ENCODE measurements at regions not wholly inside any gene's neighbourhood (a gene's known extent, or its start where the extent isn't known, plus 50 kb on each side); places are given as distances from the start of the nearest gene placed in this dataset.

- TF ChIP-seq REST (IDR thresholded peaks at IDR 0.05; ENCODE audit: unreplicated experiment) (no peak), ZNF114 (CRISPR knock-in tag; IDR thresholded peaks at IDR 0.05) (no peak), NANOG (IDR thresholded peaks at IDR 0.05; ENCODE audit: borderline replicate concordance) (no peak), ZNF331 (CRISPR knock-in tag; IDR thresholded peaks at IDR 0.05; ENCODE audit: low read depth) (no peak)
These were observed 90.5 kb upstream of the TMEM106B start (continued) for GRCh38 chr7:12120632-12121031.

GRCh38 chr7:12123172-12123571 is 87.9 kb upstream of the TMEM106B start:
- Histone ChIP-seq H3K79me2 (replicated peaks; ENCODE audit: insufficient read depth) (no peaks in the 10 kb centered on the region), H3K4me3 (no peak overlapping the region), H3K36me3 (ENCODE audit: insufficient read depth) (no peaks in the 10 kb centered on the region; the same call in 1 of the 2 replicates), H3K4me1 (ENCODE audit: insufficient read depth) (peaks cover 6% of the 10 kb centered on the region; the same call in 1 of the 2 replicates), H3K4me2 (no peak overlapping the region), H3K9me2 (ENCODE audit: insufficient read depth) (no peaks in the 10 kb centered on the region), H3K27ac (ENCODE audit: low read depth) (no peak overlapping the region), H4K20me1 (replicated peaks; ENCODE audit: insufficient read depth) (no peaks in the 10 kb centered on the region), H2AFZ (no peak overlapping the region), H3F3A (replicated peaks; ENCODE audit: low read depth) (no peaks in the 10 kb centered on the region), H3K27me3 (ENCODE audit: insufficient read depth) (no peaks in the 10 kb centered on the region)
- DNase-seq (ENCODE audit: low spot score): no peak
- Mint-ChIP-seq H3K4me3 (no peak overlapping the region), H3K27me3 (ENCODE audit: insufficient read depth, low read depth, poor library complexity) (peaks cover 2% of the 10 kb centered on the region), H3K27ac (no peak overlapping the region), H3K4me1 (peaks cover 12% of the 10 kb centered on the region), H3K36me3 (ENCODE audit: low read depth) (no peaks in the 10 kb centered on the region), H3K9me3 (no peaks in the 10 kb centered on the region; the same call in 2 of the 3 replicates)
- TF ChIP-seq JUNB (IDR thresholded peaks at IDR 0.05; ENCODE audit: unreplicated experiment): no peak
- no peak for TF ChIP-seq POLR2AphosphoS5 (IDR thresholded peaks at IDR 0.05; ENCODE audit: low read depth)
- no peak for TF ChIP-seq ZNF462 (CRISPR knock-in tag; IDR thresholded peaks at IDR 0.05)
- no peak for TF ChIP-seq STAT1 (IDR thresholded peaks at IDR 0.05; ENCODE audit: unreplicated experiment)
- TF ChIP-seq CTCF (conservative IDR thresholded peaks at IDR 0.05; ENCODE audit: low read depth in 2 of 2): no peak
- TF ChIP-seq EZH2phosphoT487 (IDR thresholded peaks at IDR 0.05; ENCODE audit: unreplicated experiment): no peak
- no peak for TF ChIP-seq ZNF331 (CRISPR knock-in tag; IDR thresholded peaks at IDR 0.05; ENCODE audit: low read depth)
- TF ChIP-seq ETS1 (IDR thresholded peaks at IDR 0.05): no peak
- TF ChIP-seq CREB1 (CRISPR knock-in tag; IDR thresholded peaks at IDR 0.05; ENCODE audit: low read depth): no peak
- no peak for TF ChIP-seq ZNF114 (CRISPR knock-in tag; IDR thresholded peaks at IDR 0.05)
- no peak for ATAC-seq
